ENCODE measurements at regions not wholly inside any gene's neighbourhood (a gene's known extent, or its start where the extent isn't known, plus 50 kb on each side); places are given as distances from the start of the nearest gene placed in this dataset.

DNA sequence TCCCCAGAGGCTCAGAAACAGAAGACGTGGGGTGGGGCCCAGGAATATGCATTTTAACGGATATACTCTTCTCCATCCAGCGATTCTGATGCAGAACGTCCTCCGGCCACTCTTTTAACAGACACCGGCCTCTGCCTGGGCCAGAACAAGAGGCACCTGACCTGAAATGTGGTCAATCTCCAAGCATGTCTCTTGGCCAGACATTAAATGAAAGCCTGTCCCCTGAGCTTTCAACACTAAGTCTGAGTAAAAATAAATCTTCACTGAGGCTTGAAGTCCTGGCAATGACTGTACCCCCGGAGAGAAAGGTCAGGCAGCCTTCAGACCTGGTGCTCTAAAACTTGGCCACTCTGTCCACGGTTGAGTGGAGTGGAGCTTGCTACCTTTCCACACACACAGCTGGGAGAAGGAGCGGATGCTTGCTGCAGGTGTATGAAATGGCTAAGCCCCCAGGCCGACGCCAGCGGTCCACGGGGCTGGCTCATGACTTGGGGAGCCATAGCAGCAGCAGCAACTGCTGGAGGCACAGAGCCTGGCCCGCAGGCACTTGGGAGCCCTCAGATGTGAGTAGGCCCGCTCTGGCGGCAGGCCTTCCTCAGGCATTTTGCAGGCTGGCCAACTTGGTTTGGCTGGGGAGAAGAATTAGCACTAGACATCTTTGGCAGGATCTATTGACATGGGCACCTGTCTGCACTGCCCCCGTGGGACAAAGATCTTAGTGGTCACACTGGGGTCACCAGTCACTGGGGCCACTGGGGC lies 79.7 kb downstream of the TMEM17 start:
- TF ChIP-seq, protein P1, sequence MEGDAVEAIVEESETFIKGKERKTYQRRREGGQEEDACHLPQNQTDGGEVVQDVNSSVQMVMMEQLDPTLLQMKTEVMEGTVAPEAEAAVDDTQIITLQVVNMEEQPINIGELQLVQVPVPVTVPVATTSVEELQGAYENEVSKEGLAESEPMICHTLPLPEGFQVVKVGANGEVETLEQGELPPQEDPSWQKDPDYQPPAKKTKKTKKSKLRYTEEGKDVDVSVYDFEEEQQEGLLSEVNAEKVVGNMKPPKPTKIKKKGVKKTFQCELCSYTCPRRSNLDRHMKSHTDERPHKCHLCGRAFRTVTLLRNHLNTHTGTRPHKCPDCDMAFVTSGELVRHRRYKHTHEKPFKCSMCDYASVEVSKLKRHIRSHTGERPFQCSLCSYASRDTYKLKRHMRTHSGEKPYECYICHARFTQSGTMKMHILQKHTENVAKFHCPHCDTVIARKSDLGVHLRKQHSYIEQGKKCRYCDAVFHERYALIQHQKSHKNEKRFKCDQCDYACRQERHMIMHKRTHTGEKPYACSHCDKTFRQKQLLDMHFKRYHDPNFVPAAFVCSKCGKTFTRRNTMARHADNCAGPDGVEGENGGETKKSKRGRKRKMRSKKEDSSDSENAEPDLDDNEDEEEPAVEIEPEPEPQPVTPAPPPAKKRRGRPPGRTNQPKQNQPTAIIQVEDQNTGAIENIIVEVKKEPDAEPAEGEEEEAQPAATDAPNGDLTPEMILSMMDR (IDR thresholded peaks at IDR 0.05; ENCODE audit: low read length) = no peak
- no peak for TF ChIP-seq EZH2phosphoT487 (IDR thresholded peaks at IDR 0.05; ENCODE audit: low read length)

All from MM.1S (cell line).